Activated T-helper 2 cell treated with anti-CD3 and anti-CD28 coated beads, Interferon-gamma antibody, Interleukin-2, Interleukin-4, amounts not matched to agents 10 μg/mL and 5 μg/mL and 100 μg/mL, durations not matched to agents 14 hours and 24 hours and 36 hours (primary cell): ENCODE measurements at regions not wholly inside any gene's neighbourhood (a gene's known extent, or its start where the extent isn't known, plus 50 kb on each side); places are given as distances from the start of the nearest gene placed in this dataset.

Source experiments
- DNase-seq: peaks from one replicate; pipeline ENCODE4 v3.0.0; 2021; ENCODE audit warnings: low spot score
- H3K27ac Mint-ChIP-seq: one replicate; pipeline ENCODE4 v1.8.0; 2021; ENCODE audit warnings: mixed read lengths
- H3K27me3 Mint-ChIP-seq: one replicate; pipeline ENCODE4 v1.8.0; 2021; ENCODE audit warnings: low read depth, mixed read lengths
- H3K36me3 Mint-ChIP-seq: one replicate; pipeline ENCODE4 v1.8.0; 2021; ENCODE audit warnings: low read depth, mixed read lengths
- H3K4me1 Mint-ChIP-seq: one replicate; pipeline ENCODE4 v1.8.0; 2021; ENCODE audit warnings: low read depth, mixed read lengths
- H3K4me3 Mint-ChIP-seq: one replicate; pipeline ENCODE4 v1.8.0; 2021; ENCODE audit warnings: low read depth, mild to moderate bottlenecking, moderate library complexity, mixed read lengths
- H3K9me3 Mint-ChIP-seq: one replicate; pipeline ENCODE4 v1.8.0; 2021; ENCODE audit warnings: mixed read lengths
- intact Hi-C: fragments of 100-400 bp; cut with micrococcal nuclease; formaldehyde crosslinking; loops from one replicate; pipeline ENCODE4 v1.15.1; 2023

GRCh38 chr12:92196368-92196767 lies 50.7 kb upstream of the BTG1 start:
- Mint-ChIP-seq H3K4me3 (no peak overlapping the region), H3K9me3 (peaks cover 14% of the 10 kb centered on the region), H3K36me3 (peaks cover 6% of the 10 kb centered on the region), H3K4me1 (peaks cover 5% of the 10 kb centered on the region), H3K27ac (no peak overlapping the region), H3K27me3 (no peaks in the 10 kb centered on the region)
- DNase-seq: no peak
- intact Hi-C loops: no loop called here
